Inflammatory macrophage (primary cell): ENCODE measurements at regions not wholly inside any gene's neighbourhood (a gene's known extent, or its start where the extent isn't known, plus 50 kb on each side); places are given as distances from the start of the nearest gene placed in this dataset.
"Not testable (repeated sequence)": the region's sequence is repeated elsewhere in the genome, so short reads cannot be mapped to it uniquely, and the experiment has no call there.

Experiments used
- DNase-seq, 2 donors: peaks; one replicate each; pipeline ENCODE4 v3.0.0-alpha.2; 2020 to 2022

GRCh38 chr6:27195547-27195946 is 52.0 kb upstream of the PRSS16 start:
- not testable (repeated sequence) for DNase-seq
